PC-9 (cell line): ENCODE measurements at regions not wholly inside any gene's neighbourhood (a gene's known extent, or its start where the extent isn't known, plus 50 kb on each side); places are given as distances from the start of the nearest gene placed in this dataset.

ENCODE experiments used
- EZH2 ChIP-seq: fragments of 200-600 bp; sonication (generic); IDR thresholded peaks from 2 replicates; pipeline ENCODE4 v1.8.0; 2017; ENCODE audit warnings: antibody characterized with exemption, low read depth
- TF ChIP-seq, protein P1 (sequence below): fragments of 200-600 bp; sonication (generic); conservative IDR thresholded peaks from 2 replicates; pipeline ENCODE4 v1.6.1; 2017; ENCODE audit warnings: mixed run types, antibody characterized with exemption, mild to moderate bottlenecking, moderate library complexity

DNA sequence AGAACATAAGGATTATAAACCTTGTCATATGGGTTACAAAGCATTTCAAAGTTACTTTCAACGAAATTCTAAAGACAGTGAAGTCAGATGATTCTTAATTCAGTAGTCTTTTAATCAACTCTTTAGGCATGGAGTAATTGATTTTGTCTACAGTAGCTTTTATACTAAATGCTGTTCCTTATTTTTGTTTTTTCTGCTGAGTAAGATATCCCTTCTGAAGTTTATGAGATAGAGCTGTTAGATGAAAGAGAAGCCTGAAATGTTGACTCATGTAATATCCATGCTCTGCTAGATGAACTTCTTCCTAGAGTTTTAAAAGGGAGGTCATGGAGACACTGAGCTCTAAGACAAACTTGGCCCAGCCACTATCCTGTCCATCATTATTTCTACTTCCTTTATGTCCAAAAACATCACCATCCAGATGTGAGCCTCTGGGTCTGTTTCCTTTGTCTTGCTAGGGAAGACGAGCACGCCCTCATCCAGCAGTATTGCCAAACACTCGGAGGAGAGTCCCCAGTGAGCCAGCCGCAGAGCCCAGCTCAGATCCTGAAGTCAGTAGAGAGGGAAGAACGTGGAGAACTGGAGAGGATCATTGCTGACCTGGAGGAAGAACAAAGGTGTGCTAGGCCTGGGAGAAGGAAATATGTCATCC, 550.3 kb downstream of the UTRN start:
- TF ChIP-seq, protein P1, sequence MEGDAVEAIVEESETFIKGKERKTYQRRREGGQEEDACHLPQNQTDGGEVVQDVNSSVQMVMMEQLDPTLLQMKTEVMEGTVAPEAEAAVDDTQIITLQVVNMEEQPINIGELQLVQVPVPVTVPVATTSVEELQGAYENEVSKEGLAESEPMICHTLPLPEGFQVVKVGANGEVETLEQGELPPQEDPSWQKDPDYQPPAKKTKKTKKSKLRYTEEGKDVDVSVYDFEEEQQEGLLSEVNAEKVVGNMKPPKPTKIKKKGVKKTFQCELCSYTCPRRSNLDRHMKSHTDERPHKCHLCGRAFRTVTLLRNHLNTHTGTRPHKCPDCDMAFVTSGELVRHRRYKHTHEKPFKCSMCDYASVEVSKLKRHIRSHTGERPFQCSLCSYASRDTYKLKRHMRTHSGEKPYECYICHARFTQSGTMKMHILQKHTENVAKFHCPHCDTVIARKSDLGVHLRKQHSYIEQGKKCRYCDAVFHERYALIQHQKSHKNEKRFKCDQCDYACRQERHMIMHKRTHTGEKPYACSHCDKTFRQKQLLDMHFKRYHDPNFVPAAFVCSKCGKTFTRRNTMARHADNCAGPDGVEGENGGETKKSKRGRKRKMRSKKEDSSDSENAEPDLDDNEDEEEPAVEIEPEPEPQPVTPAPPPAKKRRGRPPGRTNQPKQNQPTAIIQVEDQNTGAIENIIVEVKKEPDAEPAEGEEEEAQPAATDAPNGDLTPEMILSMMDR: no peak
- TF ChIP-seq EZH2: no peak
